GM12878 (cell line): ENCODE measurements at regions not wholly inside any gene's neighbourhood (a gene's known extent, or its start where the extent isn't known, plus 50 kb on each side); places are given as distances from the start of the nearest gene placed in this dataset.

Experiments used
- ATF7 ChIP-seq: fragments of 450-650 bp; IDR thresholded peaks from 2 replicates; pipeline ENCODE4 v1.6.1; 2016; ENCODE audit warnings: low read depth, mild to moderate bottlenecking
- CREB1 ChIP-seq: IDR thresholded peaks from 2 replicates; pipeline ENCODE4 v1.6.1; 2012; ENCODE audit warnings: low read depth, mild to moderate bottlenecking, inconsistent platforms
- HDAC6 ChIP-seq: fragments of 200-600 bp; sonication (generic); IDR thresholded peaks from one replicate; pipeline ENCODE4 v1.8.0; 2017; ENCODE audit warnings: antibody characterized with exemption; ENCODE audit not compliant: unreplicated experiment
- NBN ChIP-seq: fragments of 450-650 bp; IDR thresholded peaks from 2 replicates; pipeline ENCODE4 v1.6.1; 2016
- NR2C1 ChIP-seq: fragments of 450-650 bp; IDR thresholded peaks from 2 replicates; pipeline ENCODE4 v1.6.1; 2017; ENCODE audit warnings: antibody characterized with exemption, mild to moderate bottlenecking, moderate library complexity
- SIN3A ChIP-seq: IDR thresholded peaks from 2 replicates; pipeline ENCODE4 v1.6.1; 2012; ENCODE audit warnings: low read depth, low read length, improper control_type of control experiment
- TBL1XR1 ChIP-seq: IDR thresholded peaks from 2 replicates; pipeline ENCODE4 v1.6.1; 2012; ENCODE audit warnings: low read depth, low read length, improper control_type of control experiment
- YY1 ChIP-seq: IDR thresholded peaks from 2 replicates; pipeline ENCODE4 v1.6.1; 2011; ENCODE audit warnings: low read depth, mild to moderate bottlenecking, low read length
- ZNF24 ChIP-seq: fragments of 450-650 bp; IDR thresholded peaks from 2 replicates; pipeline ENCODE4 v1.6.1; 2017; ENCODE audit warnings: antibody characterized with exemption, mild to moderate bottlenecking
- TF ChIP-seq, protein P1 (sequence below): fragments of 450-650 bp; IDR thresholded peaks from 2 replicates; pipeline ENCODE4 v1.6.1; 2017; ENCODE audit warnings: mild to moderate bottlenecking, moderate library complexity
- TF ChIP-seq, protein P2 (sequence below): fragments of 150-350 bp; IDR thresholded peaks from 2 replicates; pipeline ENCODE4 v1.6.1; 2016; ENCODE audit warnings: low read depth, low read length
- TF ChIP-seq, protein P3 (sequence below): IDR thresholded peaks from 2 replicates; pipeline ENCODE4 v1.6.1; 2012; ENCODE audit warnings: low read depth, low read length, improper control_type of control experiment
- TF ChIP-seq, protein P4 (sequence below): IDR thresholded peaks from 2 replicates; pipeline ENCODE4 v1.6.1; 2012; ENCODE audit warnings: low read length, inconsistent platforms
- TF ChIP-seq, protein P5 (sequence below): fragments of 450-650 bp; IDR thresholded peaks from 2 replicates; pipeline ENCODE4 v1.6.1; 2017; ENCODE audit warnings: mild to moderate bottlenecking, moderate library complexity

DNA sequence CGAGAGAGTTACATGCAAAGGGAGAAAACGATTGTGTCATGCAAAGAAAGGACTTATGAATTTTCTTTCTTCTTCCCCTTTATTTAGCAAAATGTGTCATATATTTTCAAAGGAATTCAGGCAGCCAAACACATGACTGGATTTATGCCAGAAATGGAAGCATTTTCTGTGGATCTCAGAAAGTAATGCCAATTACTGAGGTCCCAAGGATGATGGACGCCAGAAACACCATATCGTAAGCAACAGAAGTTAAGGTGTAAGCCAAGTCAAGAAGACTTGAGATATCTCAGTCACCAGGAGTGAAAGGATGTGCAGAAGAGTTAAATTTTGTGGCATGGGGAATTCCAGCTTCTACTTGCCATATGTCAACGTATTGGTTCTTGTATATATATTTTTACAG lies 255.1 kb downstream of the GBA3 start (continued):
- TF ChIP-seq, protein P1, sequence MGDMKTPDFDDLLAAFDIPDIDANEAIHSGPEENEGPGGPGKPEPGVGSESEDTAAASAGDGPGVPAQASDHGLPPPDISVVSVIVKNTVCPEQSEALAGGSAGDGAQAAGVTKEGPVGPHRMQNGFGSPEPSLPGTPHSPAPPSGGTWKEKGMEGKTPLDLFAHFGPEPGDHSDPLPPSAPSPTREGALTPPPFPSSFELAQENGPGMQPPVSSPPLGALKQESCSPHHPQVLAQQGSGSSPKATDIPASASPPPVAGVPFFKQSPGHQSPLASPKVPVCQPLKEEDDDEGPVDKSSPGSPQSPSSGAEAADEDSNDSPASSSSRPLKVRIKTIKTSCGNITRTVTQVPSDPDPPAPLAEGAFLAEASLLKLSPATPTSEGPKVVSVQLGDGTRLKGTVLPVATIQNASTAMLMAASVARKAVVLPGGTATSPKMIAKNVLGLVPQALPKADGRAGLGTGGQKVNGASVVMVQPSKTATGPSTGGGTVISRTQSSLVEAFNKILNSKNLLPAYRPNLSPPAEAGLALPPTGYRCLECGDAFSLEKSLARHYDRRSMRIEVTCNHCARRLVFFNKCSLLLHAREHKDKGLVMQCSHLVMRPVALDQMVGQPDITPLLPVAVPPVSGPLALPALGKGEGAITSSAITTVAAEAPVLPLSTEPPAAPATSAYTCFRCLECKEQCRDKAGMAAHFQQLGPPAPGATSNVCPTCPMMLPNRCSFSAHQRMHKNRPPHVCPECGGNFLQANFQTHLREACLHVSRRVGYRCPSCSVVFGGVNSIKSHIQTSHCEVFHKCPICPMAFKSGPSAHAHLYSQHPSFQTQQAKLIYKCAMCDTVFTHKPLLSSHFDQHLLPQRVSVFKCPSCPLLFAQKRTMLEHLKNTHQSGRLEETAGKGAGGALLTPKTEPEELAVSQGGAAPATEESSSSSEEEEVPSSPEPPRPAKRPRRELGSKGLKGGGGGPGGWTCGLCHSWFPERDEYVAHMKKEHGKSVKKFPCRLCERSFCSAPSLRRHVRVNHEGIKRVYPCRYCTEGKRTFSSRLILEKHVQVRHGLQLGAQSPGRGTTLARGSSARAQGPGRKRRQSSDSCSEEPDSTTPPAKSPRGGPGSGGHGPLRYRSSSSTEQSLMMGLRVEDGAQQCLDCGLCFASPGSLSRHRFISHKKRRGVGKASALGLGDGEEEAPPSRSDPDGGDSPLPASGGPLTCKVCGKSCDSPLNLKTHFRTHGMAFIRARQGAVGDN, result no peak
- TF ChIP-seq YY1 (no peak), TBL1XR1 (no peak), NBN (no peak), ZNF24 (no peak), SIN3A (no peak), CREB1 (no peak), HDAC6 (no peak), ATF7 (no peak), NR2C1 (no peak)
- TF ChIP-seq, protein P2, sequence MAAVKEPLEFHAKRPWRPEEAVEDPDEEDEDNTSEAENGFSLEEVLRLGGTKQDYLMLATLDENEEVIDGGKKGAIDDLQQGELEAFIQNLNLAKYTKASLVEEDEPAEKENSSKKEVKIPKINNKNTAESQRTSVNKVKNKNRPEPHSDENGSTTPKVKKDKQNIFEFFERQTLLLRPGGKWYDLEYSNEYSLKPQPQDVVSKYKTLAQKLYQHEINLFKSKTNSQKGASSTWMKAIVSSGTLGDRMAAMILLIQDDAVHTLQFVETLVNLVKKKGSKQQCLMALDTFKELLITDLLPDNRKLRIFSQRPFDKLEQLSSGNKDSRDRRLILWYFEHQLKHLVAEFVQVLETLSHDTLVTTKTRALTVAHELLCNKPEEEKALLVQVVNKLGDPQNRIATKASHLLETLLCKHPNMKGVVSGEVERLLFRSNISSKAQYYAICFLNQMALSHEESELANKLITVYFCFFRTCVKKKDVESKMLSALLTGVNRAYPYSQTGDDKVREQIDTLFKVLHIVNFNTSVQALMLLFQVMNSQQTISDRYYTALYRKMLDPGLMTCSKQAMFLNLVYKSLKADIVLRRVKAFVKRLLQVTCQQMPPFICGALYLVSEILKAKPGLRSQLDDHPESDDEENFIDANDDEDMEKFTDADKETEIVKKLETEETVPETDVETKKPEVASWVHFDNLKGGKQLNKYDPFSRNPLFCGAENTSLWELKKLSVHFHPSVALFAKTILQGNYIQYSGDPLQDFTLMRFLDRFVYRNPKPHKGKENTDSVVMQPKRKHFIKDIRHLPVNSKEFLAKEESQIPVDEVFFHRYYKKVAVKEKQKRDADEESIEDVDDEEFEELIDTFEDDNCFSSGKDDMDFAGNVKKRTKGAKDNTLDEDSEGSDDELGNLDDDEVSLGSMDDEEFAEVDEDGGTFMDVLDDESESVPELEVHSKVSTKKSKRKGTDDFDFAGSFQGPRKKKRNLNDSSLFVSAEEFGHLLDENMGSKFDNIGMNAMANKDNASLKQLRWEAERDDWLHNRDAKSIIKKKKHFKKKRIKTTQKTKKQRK, result no peak
- TF ChIP-seq, protein P3, sequence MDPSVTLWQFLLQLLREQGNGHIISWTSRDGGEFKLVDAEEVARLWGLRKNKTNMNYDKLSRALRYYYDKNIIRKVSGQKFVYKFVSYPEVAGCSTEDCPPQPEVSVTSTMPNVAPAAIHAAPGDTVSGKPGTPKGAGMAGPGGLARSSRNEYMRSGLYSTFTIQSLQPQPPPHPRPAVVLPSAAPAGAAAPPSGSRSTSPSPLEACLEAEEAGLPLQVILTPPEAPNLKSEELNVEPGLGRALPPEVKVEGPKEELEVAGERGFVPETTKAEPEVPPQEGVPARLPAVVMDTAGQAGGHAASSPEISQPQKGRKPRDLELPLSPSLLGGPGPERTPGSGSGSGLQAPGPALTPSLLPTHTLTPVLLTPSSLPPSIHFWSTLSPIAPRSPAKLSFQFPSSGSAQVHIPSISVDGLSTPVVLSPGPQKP, result no peak
- TF ChIP-seq, protein P4, sequence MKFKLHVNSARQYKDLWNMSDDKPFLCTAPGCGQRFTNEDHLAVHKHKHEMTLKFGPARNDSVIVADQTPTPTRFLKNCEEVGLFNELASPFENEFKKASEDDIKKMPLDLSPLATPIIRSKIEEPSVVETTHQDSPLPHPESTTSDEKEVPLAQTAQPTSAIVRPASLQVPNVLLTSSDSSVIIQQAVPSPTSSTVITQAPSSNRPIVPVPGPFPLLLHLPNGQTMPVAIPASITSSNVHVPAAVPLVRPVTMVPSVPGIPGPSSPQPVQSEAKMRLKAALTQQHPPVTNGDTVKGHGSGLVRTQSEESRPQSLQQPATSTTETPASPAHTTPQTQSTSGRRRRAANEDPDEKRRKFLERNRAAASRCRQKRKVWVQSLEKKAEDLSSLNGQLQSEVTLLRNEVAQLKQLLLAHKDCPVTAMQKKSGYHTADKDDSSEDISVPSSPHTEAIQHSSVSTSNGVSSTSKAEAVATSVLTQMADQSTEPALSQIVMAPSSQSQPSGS, result no peak
- TF ChIP-seq, protein P5, sequence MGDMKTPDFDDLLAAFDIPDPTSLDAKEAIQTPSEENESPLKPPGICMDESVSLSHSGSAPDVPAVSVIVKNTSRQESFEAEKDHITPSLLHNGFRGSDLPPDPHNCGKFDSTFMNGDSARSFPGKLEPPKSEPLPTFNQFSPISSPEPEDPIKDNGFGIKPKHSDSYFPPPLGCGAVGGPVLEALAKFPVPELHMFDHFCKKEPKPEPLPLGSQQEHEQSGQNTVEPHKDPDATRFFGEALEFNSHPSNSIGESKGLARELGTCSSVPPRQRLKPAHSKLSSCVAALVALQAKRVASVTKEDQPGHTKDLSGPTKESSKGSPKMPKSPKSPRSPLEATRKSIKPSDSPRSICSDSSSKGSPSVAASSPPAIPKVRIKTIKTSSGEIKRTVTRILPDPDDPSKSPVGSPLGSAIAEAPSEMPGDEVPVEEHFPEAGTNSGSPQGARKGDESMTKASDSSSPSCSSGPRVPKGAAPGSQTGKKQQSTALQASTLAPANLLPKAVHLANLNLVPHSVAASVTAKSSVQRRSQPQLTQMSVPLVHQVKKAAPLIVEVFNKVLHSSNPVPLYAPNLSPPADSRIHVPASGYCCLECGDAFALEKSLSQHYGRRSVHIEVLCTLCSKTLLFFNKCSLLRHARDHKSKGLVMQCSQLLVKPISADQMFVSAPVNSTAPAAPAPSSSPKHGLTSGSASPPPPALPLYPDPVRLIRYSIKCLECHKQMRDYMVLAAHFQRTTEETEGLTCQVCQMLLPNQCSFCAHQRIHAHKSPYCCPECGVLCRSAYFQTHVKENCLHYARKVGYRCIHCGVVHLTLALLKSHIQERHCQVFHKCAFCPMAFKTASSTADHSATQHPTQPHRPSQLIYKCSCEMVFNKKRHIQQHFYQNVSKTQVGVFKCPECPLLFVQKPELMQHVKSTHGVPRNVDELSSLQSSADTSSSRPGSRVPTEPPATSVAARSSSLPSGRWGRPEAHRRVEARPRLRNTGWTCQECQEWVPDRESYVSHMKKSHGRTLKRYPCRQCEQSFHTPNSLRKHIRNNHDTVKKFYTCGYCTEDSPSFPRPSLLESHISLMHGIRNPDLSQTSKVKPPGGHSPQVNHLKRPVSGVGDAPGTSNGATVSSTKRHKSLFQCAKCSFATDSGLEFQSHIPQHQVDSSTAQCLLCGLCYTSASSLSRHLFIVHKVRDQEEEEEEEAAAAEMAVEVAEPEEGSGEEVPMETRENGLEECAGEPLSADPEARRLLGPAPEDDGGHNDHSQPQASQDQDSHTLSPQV, result no peak
